ENCODE measurements at regions not wholly inside any gene's neighbourhood (a gene's known extent, or its start where the extent isn't known, plus 50 kb on each side); places are given as distances from the start of the nearest gene placed in this dataset.

DNA sequence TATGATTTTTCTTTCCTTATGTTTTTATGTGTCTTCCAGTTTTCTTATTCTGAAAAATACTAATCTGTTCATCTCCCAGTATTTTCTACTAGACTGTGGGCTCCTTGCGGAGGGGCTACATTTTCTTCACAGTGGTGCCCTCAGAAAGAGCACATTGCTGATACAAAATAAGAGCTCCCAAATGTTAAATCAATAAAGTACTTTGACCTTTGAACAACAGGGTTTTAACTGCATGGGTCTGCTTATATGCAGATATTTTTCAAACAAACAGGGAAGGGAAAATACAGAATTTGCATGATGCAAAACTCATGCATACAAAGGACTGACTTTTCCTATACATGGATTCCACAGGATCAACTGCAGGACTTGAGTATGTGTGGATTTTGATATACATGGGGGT lies 79.9 kb upstream of the ACO1 start:
- no peak for DNase-seq (ENCODE audit: low read depth)

- no peak for DNase-seq (ENCODE audit: low read depth)
Measured at GRCh38 chr9:32306006-32306405, 78.4 kb upstream of the ACO1 start.

DNA sequence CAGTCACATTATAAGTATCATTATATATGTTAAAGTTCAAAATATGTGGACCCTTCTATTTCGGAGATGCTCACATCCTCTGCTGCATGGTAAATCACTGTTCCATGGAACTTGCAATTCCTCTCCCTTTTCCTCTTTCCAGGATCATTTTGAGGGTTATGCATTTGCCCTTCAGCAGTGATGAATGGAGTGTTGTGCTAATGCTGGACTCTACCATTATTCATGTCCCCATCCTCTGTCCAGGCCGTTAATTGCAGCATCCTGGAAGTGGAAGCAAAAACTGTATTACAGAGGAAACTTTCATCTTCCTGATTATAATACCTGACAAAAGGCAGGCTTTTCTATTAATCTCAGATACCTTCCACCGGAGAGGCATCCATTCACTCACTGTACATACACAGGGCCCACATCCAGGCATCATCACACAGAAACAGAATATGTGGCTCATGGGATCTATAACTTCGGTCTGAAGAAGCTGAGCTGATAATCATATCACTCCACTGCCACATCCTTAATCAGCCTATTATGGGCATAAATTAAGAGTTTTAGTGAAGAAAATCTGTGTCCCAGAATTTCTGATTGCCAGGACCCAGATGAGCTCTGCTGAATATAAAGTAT lies 65.0 kb upstream of the ACO1 start:
- no peak for DNase-seq (ENCODE audit: low read depth)

DNA sequence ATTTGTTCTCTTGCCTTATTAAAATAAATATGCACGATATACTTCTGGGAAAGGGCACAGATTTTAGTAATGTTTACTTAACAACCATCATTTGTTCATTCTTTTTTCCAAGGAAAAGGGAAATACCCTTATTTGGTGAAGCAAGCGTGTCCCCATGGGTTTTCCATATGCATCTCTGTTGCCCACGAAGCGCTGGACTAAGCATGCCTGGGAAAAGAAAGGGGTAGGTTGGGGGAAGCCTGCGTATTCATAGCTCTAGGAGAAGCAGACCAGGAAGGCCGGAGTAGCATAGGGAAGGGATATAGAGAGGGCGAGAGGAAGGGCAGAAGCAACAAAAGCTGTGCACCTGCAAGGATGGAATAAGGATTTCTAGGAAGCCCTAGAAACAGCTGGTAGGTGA lies 61.8 kb upstream of the ACO1 start:
- no peak for DNase-seq (ENCODE audit: low read depth)

DNA sequence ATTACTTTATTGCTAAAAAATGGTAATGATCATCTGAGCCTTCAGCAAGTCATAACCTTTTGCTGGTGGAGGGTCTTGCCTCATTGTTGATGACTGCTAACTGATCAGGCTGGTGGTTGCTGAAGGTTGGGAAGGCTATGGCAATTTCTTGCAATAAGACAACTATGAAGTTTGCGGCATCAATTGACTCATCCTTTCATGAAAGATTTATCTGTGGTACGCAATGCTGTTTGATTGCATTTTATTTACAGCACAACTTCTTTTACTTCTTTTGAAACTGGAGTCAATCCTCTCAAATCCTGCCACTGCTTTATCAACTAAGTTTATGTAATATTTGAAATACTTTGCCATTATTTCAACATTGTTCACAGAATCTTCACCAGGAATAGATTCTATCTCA lies 58.3 kb upstream of the ACO1 start:
- no peak for DNase-seq (ENCODE audit: low read depth)

DNA sequence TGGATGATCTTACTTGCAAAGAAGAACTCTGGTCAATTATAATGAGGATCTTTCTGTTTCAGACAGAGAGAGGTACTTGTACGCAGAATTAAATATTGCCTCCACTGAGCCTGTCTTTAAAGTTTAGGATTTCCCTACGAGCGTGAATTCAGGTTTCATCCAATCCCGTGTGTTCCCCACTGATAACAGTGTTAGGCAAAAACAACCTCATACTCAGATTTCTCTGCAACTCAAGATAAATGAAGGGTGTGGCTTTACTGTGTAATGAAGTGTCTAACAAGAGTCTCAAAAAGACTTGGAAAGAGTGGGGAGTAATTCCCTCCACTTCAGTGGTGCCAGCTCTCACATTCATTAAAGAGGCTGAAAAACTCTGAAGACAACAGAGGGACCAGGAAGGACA lies 53.2 kb upstream of the ACO1 start:
- no peak for DNase-seq (ENCODE audit: low read depth)

GRCh38 chr9:32334112-32334511 lies 50.3 kb upstream of the ACO1 start:
- no peak for DNase-seq (ENCODE audit: low read depth)
